H9 (cell line): ENCODE measurements at regions not wholly inside any gene's neighbourhood (a gene's known extent, or its start where the extent isn't known, plus 50 kb on each side); places are given as distances from the start of the nearest gene placed in this dataset.

Source experiments
- DNase-seq: peaks from one replicate; pipeline ENCODE4 v3.0.0-alpha.2; 2017
- H2AFZ ChIP-seq: one replicate; pipeline ENCODE4 v1.6.1; 2013; ENCODE audit warnings: mild to moderate bottlenecking, low read length, control low read depth, moderate library complexity
- H2AK5ac ChIP-seq: 2 replicates; pipeline ENCODE4 v1.6.1; 2013; ENCODE audit warnings: low read length, control low read depth, mixed read lengths; ENCODE audit not compliant: insufficient read length
- H2BK120ac ChIP-seq: one replicate; pipeline ENCODE4 v1.6.1; 2013; ENCODE audit warnings: low read depth, mild to moderate bottlenecking, low read length, control low read depth, inconsistent platforms; ENCODE audit not compliant: poor library complexity, severe bottlenecking
- H2BK12ac ChIP-seq: 2 replicates; pipeline ENCODE4 v1.6.1; 2013; ENCODE audit warnings: low read length, control low read depth, mixed read lengths, low read depth; ENCODE audit not compliant: insufficient read length
- H2BK15ac ChIP-seq: 2 replicates; pipeline ENCODE4 v1.6.1; 2013; ENCODE audit warnings: low read depth, low read length, control low read depth
- H2BK20ac ChIP-seq: one replicate; pipeline ENCODE4 v1.6.1; 2013; ENCODE audit warnings: low read depth, mild to moderate bottlenecking, low read length, control low read depth, inconsistent platforms; ENCODE audit not compliant: poor library complexity, severe bottlenecking
- H2BK5ac ChIP-seq: 2 replicates; pipeline ENCODE4 v1.6.1; 2013; ENCODE audit warnings: low read length, control low read depth, mixed read lengths; ENCODE audit not compliant: insufficient read length
- H3K14ac ChIP-seq: 2 replicates; pipeline ENCODE4 v1.6.1; 2013; ENCODE audit warnings: low read length, control low read depth; ENCODE audit not compliant: insufficient read depth
- H3K18ac ChIP-seq: 2 replicates; pipeline ENCODE4 v1.6.1; 2013; ENCODE audit warnings: low read depth, mild to moderate bottlenecking, mixed read lengths, low read length, control low read depth; ENCODE audit not compliant: insufficient read length
- H3K23ac ChIP-seq: 2 replicates; pipeline ENCODE4 v1.6.1; 2013; ENCODE audit warnings: low read length, control low read depth, mixed read lengths, low read depth; ENCODE audit not compliant: insufficient read length
- H3K23me2 ChIP-seq: 2 replicates; pipeline ENCODE4 v1.6.1; 2013; ENCODE audit warnings: low read depth, mild to moderate bottlenecking, mixed read lengths, low read length, control low read depth; ENCODE audit not compliant: insufficient read length, poor library complexity, severe bottlenecking
- H3K27ac ChIP-seq: 2 replicates; pipeline ENCODE4 v1.5.1; 2013; ENCODE audit warnings: low read length, control low read depth, mixed read lengths, low read depth; ENCODE audit not compliant: insufficient read length
- H3K27me3 ChIP-seq: 2 replicates; pipeline ENCODE4 v1.6.1; 2013; ENCODE audit warnings: low read length, control low read depth, inconsistent platforms; ENCODE audit not compliant: insufficient read depth
- H3K4ac ChIP-seq: 2 replicates; pipeline ENCODE4 v1.6.1; 2013; ENCODE audit warnings: low read depth, mild to moderate bottlenecking, control low read depth, inconsistent platforms, low read length, moderate library complexity
- H3K4me1 ChIP-seq: 2 replicates; pipeline ENCODE4 v1.6.1; 2013; ENCODE audit warnings: low read length, control low read depth, inconsistent platforms; ENCODE audit not compliant: insufficient read depth
- H3K4me2 ChIP-seq: 2 replicates; pipeline ENCODE4 v1.6.1; 2013; ENCODE audit warnings: low read length, control low read depth, mixed read lengths; ENCODE audit not compliant: insufficient read length, insufficient read depth
- H3K56ac ChIP-seq: 2 replicates; pipeline ENCODE4 v1.6.1; 2013; ENCODE audit warnings: low read depth, mild to moderate bottlenecking, mixed read lengths, low read length, control low read depth; ENCODE audit not compliant: insufficient read length
- H3K79me1 ChIP-seq: 2 replicates; pipeline ENCODE4 v1.6.1; 2013; ENCODE audit warnings: low read depth, mild to moderate bottlenecking, moderate library complexity, low read length, control low read depth, inconsistent platforms; ENCODE audit not compliant: insufficient read depth, poor library complexity, severe bottlenecking
- H3K79me2 ChIP-seq: 2 replicates; pipeline ENCODE4 v1.6.1; 2013; ENCODE audit warnings: low read length, control low read depth, inconsistent platforms; ENCODE audit not compliant: insufficient read depth
- H3K9ac ChIP-seq: 2 replicates; pipeline ENCODE4 v1.6.1; 2013; ENCODE audit warnings: low read length, control low read depth, mixed read lengths; ENCODE audit not compliant: insufficient read length; ENCODE audit errors: extremely low read depth
- H3K9me3 ChIP-seq: one replicate; pipeline ENCODE4 v1.6.1; 2013; ENCODE audit warnings: low read depth, low read length, inconsistent platforms; ENCODE audit not compliant: control insufficient read depth
- H3T11ph ChIP-seq: one replicate; pipeline ENCODE4 v1.6.1; 2013; ENCODE audit warnings: mild to moderate bottlenecking, low read length, control low read depth, inconsistent platforms
- H4K20me1 ChIP-seq: one replicate; pipeline ENCODE4 v1.6.1; 2013; ENCODE audit not compliant: control insufficient read depth, insufficient read length, insufficient read depth
- H4K5ac ChIP-seq: 2 replicates; pipeline ENCODE4 v1.6.1; 2013; ENCODE audit warnings: low read depth, mild to moderate bottlenecking, mixed read lengths, low read length, control low read depth; ENCODE audit not compliant: insufficient read length
- H4K8ac ChIP-seq: replicated peaks from 2 replicates; pipeline ENCODE4 v1.6.1; 2013; ENCODE audit warnings: low read length, control low read depth, mixed read lengths, low read depth; ENCODE audit not compliant: insufficient read length
- H4K91ac ChIP-seq: 2 replicates; pipeline ENCODE4 v1.6.1; 2013; ENCODE audit warnings: low read depth, mild to moderate bottlenecking, moderate library complexity, mixed read lengths, low read length, control low read depth; ENCODE audit not compliant: insufficient read length
- H3K27ac Mint-ChIP-seq, 3 experiments: 2 replicates in 2 of 3; 3 replicates in 1 of 3; pipeline ENCODE4 v1.8.0; 2020 to 2021; ENCODE audit warnings: mixed read lengths in 3 of 3, mild to moderate bottlenecking in 1 of 3, moderate library complexity in 1 of 3
- H3K27me3 Mint-ChIP-seq: 2 replicates; pipeline ENCODE4 v1.8.0; 2021; ENCODE audit warnings: low read depth, mild to moderate bottlenecking, moderate library complexity, mixed read lengths
- H3K36me3 Mint-ChIP-seq, 3 experiments: 2 replicates in 2 of 3; 3 replicates in 1 of 3; pipeline ENCODE4 v1.8.0; 2020 to 2021; ENCODE audit warnings: low read depth in 3 of 3, mixed read lengths in 3 of 3; ENCODE audit not compliant: insufficient read depth in 1 of 3
- H3K4me1 Mint-ChIP-seq, 2 experiments: 2 replicates each; pipeline ENCODE4 v1.8.0; 2020; ENCODE audit warnings: mixed read lengths in 2 of 2
- H3K4me3 Mint-ChIP-seq, 2 experiments: 2 replicates in 1 of 2; 3 replicates in 1 of 2; pipeline ENCODE4 v1.8.0; 2020 to 2021; ENCODE audit warnings: mild to moderate bottlenecking in 2 of 2, mixed read lengths in 2 of 2, moderate library complexity in 1 of 2
- H3K9me3 Mint-ChIP-seq, 2 experiments: 2 replicates in 1 of 2; 3 replicates in 1 of 2; pipeline ENCODE4 v1.8.0; 2020; ENCODE audit warnings: mild to moderate bottlenecking in 2 of 2, mixed read lengths in 2 of 2, moderate library complexity in 1 of 2
- WGBS: extraction: QIAGEN DNeasy Blood & Tissue Kit; methylation state at CpG from one replicate; pipeline ENCODE4 v1.1.7; 2013; ENCODE audit warnings: missing lambda C conversion rate, low lambda C conversion rate, mixed read lengths; ENCODE audit not compliant: insufficient read length; ENCODE audit errors: extremely low coverage; 5-methylcytosine and 5-hydroxymethylcytosine counted together
- TF ChIP-seq, protein P1 (sequence below): fragments of 200-600 bp; sonication (generic); conservative IDR thresholded peaks from 3 replicates; pipeline ENCODE4 v1.8.0; 2021; ENCODE audit warnings: antibody characterized with exemption, mild to moderate bottlenecking

DNA sequence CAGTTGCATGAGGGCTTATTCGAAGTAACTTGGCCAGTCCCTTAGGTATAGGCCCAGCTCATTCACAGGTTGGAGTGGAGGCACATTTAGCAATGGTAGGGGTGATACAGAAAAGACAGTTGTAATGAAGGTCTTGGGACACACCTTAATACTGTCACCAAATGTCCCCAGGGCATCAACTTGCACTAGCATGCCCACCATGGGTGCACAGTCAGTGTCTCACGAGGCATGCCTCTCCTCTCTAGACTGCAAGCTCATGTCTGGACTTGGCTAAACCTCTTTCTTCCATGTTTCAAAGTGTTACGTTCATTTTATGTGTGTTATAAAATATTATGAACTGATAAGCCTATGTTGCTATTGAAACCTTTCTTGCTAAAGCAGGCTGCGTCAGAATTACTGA lies 124.0 kb upstream of the ECI2 start:
- Histone ChIP-seq H2BK20ac (no peak overlapping the region), H3K9ac (no peak overlapping the region), H2AK5ac (no peak overlapping the region), H3K4ac (no peak overlapping the region), H3K9me3 (no peaks in the 10 kb centered on the region), H3K23me2 (no peaks in the 10 kb centered on the region), H4K8ac (no peak overlapping the region), H2BK15ac (no peak overlapping the region), H3K27ac (no peak overlapping the region), H3K79me1 (no peaks in the 10 kb centered on the region), H4K91ac (no peak overlapping the region), H3K79me2 (no peaks in the 10 kb centered on the region), H3K4me2 (no peak overlapping the region), H4K5ac (no peak overlapping the region), H2BK5ac (no peak overlapping the region), H2BK12ac (no peak overlapping the region), H3K4me1 (no peaks in the 10 kb centered on the region), H3K18ac (no peak overlapping the region), H3K23ac (no peak overlapping the region), H3K14ac (no peak overlapping the region; the same call in 1 of the 2 replicates), H2AFZ (no peak overlapping the region), H3K56ac (no peak overlapping the region), H3T11ph (no peak overlapping the region), H4K20me1 (no peaks in the 10 kb centered on the region), H2BK120ac (no peak overlapping the region), H3K27me3 (no peaks in the 10 kb centered on the region)
- no peaks in the 10 kb centered on the region for H3K9me3 Mint-ChIP-seq
- H3K36me3 Mint-ChIP-seq: no peaks in the 10 kb centered on the region
- TF ChIP-seq, protein P1, sequence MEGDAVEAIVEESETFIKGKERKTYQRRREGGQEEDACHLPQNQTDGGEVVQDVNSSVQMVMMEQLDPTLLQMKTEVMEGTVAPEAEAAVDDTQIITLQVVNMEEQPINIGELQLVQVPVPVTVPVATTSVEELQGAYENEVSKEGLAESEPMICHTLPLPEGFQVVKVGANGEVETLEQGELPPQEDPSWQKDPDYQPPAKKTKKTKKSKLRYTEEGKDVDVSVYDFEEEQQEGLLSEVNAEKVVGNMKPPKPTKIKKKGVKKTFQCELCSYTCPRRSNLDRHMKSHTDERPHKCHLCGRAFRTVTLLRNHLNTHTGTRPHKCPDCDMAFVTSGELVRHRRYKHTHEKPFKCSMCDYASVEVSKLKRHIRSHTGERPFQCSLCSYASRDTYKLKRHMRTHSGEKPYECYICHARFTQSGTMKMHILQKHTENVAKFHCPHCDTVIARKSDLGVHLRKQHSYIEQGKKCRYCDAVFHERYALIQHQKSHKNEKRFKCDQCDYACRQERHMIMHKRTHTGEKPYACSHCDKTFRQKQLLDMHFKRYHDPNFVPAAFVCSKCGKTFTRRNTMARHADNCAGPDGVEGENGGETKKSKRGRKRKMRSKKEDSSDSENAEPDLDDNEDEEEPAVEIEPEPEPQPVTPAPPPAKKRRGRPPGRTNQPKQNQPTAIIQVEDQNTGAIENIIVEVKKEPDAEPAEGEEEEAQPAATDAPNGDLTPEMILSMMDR: no peak
- no peak overlapping the region for H3K4me3 Mint-ChIP-seq
- no CpG with 5 or more reads among the region's 4 CpGs for WGBS
- no peaks in the 10 kb centered on the region; the same call in 1 of the 2 replicates for H3K27me3 Mint-ChIP-seq
- no peak overlapping the region; a peak in 1 of 7 replicates for H3K27ac Mint-ChIP-seq
- no peak for DNase-seq
- peaks cover 0 to 4% of the 10 kb centered on the region in 2 experiments; a peak in 1 of 4 replicates for H3K4me1 Mint-ChIP-seq
